T follicular helper cell (primary cell): ENCODE measurements at regions not wholly inside any gene's neighbourhood (a gene's known extent, or its start where the extent isn't known, plus 50 kb on each side); places are given as distances from the start of the nearest gene placed in this dataset.

Experiments used
- DNase-seq: peaks from one replicate; pipeline ENCODE4 v3.0.0-alpha.2; 2020; ENCODE audit warnings: low read depth

- no peak for DNase-seq
Observed at GRCh38 chr5:175765858-175766257, 105.5 kb upstream of the CPLX2 start.

GRCh38 chr5:175766963-175767362 lies 104.4 kb upstream of the CPLX2 start:
- DNase-seq = no peak

- no peak for DNase-seq
Observed at GRCh38 chr5:175772747-175773533, 98.4 kb upstream of the CPLX2 start.

GRCh38 chr5:175773534-175774070 lies 97.8 kb upstream of the CPLX2 start:
- no peak for DNase-seq

- DNase-seq = no peak
Observed at GRCh38 chr5:175775416-175775815, 96.0 kb upstream of the CPLX2 start.

- DNase-seq = no peak
Observed at GRCh38 chr5:175778951-175779503, 92.4 kb upstream of the CPLX2 start.

GRCh38 chr5:175783739-175784138 lies 87.6 kb upstream of the CPLX2 start:
- DNase-seq = no peak

GRCh38 chr5:175784230-175784629 lies 87.1 kb upstream of the CPLX2 start:
- DNase-seq = no peak

- no peak for DNase-seq
Observed at GRCh38 chr5:175785681-175786080, 85.7 kb upstream of the CPLX2 start.

- no peak for DNase-seq
Observed at GRCh38 chr5:175788155-175788787, 83.1 kb upstream of the CPLX2 start.

GRCh38 chr5:175789670-175790069 lies 81.7 kb upstream of the CPLX2 start:
- no peak for DNase-seq

- no peak for DNase-seq
Observed at GRCh38 chr5:175790796-175791195, 80.6 kb upstream of the CPLX2 start.

- no peak for DNase-seq
Observed at GRCh38 chr5:175795959-175796358, 75.4 kb upstream of the CPLX2 start.

GRCh38 chr5:175796536-175797499 lies 74.6 kb upstream of the CPLX2 start:
- peak; percentile 72 for DNase-seq

GRCh38 chr5:175797521-175798038 lies 73.8 kb upstream of the CPLX2 start:
- no peak for DNase-seq

GRCh38 chr5:175798626-175799025 lies 72.8 kb upstream of the CPLX2 start:
- DNase-seq = no peak

GRCh38 chr5:175800656-175801081 lies 70.7 kb upstream of the CPLX2 start:
- no peak for DNase-seq

- DNase-seq = no peak
Observed at GRCh38 chr5:175802361-175802760, 69.0 kb upstream of the CPLX2 start.

- no peak for DNase-seq
Observed at GRCh38 chr5:175803254-175803653, 68.1 kb upstream of the CPLX2 start.

- DNase-seq = no peak
Observed at GRCh38 chr5:175803736-175804454, 67.5 kb upstream of the CPLX2 start.
